ENCODE measurements at regions not wholly inside any gene's neighbourhood (a gene's known extent, or its start where the extent isn't known, plus 50 kb on each side); places are given as distances from the start of the nearest gene placed in this dataset.

- no peak for DNase-seq
Observed at GRCh38 chr12:40559865-40560264, 132.4 kb upstream of the CNTN1 start.

DNA sequence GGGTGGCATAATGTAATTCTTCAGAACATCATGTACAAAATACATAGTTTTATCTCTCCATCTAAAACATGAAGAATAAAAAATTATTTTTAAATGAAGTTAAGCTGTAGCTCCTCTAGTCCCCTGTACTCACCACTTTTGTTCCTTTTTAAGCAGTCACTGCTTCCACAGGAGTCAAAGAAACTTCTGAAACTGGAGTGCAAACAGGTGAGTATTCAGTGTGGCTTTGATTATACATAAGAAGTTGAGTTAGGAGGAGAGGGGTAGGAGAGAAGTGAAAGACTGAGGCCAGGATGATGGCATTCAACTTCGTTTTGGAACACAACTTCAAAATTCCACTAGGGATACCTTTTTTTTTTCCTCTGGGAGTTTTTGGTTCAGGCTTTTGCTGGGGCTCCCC is 131.4 kb upstream of the CNTN1 start:
- no peak for DNase-seq

GRCh38 chr12:40561395-40561966 is 130.8 kb upstream of the CNTN1 start:
- no peak for DNase-seq

DNA sequence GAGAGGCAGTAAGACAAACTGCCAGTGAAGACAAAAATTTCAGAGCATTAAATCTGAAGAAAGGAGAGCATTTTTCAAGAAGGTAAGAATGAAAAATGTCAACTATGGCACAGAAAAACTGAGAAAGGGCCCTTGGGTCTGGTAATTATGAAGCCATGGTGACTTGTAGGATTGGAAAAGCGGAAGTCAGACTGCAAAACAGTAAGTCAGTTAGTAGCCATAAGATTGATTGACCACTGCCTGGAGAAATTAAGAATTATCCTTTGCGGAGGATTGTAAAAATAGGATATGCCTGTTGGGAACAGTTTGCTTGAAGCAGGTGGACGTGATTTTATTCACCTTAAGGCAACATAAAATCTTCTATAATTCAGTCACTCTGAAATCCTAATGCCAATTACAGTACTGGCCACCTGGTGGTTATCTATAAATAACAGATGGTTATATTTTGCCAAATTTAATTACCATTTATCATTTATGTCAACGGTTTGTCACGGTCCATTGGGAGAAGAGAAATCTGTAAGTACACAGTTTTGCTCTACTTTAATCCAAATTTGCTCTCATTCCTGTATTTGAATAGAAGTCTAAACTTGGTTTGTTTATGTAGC is 127.1 kb upstream of the CNTN1 start:
- DNase-seq = no peak

GRCh38 chr12:40566271-40566670 is 126.0 kb upstream of the CNTN1 start:
- DNase-seq = no peak

GRCh38 chr12:40569626-40570179 is 122.5 kb upstream of the CNTN1 start:
- DNase-seq = no peak

- no peak for DNase-seq
Observed at GRCh38 chr12:40573024-40573423, 119.2 kb upstream of the CNTN1 start.

GRCh38 chr12:40575987-40576386 is 116.3 kb upstream of the CNTN1 start:
- no peak for DNase-seq

DNA sequence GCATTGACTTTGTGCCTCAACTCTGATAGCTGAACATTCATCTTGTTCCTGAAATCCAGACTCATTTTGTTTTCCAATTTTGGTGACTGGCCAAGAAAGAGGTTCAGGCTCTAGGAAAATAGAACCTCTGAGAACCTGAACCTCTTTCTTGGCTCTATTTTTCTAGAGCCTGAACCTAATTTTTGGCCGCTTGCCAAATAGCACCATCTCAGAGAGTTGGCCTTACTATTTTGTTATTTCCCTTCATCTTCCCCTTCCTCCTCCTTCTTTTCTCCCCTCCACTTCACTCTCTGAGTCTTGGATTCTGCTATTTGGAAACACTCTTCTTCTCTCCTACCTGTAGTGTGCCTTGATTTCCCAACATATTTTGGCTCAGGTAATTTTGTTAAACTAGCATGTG is 114.4 kb upstream of the CNTN1 start:
- no peak for DNase-seq

DNA sequence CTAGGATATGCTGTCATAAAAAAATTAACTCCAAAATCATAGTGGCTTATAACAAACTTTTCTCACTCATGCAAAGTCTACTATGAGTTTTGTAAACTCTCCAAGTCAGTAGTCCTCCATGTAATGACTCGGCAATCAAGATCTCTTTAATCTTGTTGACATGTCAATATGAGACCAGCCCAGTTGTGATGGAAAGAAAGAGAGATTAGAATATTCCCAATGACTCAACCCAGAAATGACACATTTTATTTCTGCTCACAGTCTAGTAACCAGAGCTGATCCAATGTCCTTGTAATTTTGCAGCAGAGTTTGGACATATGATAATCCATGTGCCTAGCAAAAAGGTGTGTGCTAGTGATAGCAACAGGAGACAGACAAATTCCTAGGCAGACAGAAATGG is 112.6 kb upstream of the CNTN1 start:
- DNase-seq = no peak

- DNase-seq = no peak
Observed at GRCh38 chr12:40580346-40580745, 111.9 kb upstream of the CNTN1 start.

GRCh38 chr12:40581889-40582288 is 110.3 kb upstream of the CNTN1 start:
- no peak for DNase-seq

- no peak for DNase-seq
Observed at GRCh38 chr12:40583743-40584142, 108.5 kb upstream of the CNTN1 start.

- no peak for DNase-seq
Observed at GRCh38 chr12:40584763-40585162, 107.5 kb upstream of the CNTN1 start.

- DNase-seq = no peak
Observed at GRCh38 chr12:40586823-40587222, 105.4 kb upstream of the CNTN1 start.

DNA sequence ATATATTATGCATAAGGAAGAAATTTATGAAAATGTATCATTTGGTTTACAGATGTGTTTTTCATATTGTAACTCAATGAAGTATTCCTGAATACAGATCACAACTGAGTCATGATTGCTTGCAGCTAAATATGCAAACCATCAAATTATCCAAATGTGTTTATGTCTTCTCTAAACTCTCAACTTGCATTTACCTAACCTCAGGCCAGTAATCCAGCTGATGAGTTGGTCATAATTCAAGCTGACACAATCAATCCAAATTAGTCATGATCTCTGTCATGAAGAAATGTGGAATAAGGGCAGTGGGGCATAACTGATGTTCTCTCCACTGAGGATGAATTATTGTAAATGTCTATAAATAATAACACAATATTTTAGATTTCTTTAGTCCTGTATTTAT is 104.8 kb upstream of the CNTN1 start:
- DNase-seq = no peak

DNA sequence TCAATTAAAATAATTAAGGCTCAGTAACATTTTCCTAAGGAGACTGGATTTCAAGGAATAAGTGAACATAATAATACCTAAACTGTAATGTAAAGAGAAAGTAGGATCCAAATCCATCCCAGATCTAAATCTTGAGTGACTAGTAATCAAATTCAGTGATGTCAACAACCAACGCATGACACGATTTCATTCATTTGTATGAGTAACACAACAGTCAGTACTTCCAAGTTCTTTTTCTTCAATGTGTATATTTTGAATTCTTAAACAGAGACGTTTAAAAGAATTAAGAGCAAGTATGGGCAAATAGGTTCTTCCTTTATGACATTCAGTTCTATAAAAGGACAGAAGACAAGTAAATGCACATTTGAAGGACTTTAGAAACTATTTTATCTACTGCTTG is 104.3 kb upstream of the CNTN1 start:
- DNase-seq = no peak

- DNase-seq = no peak
Observed at GRCh38 chr12:40597133-40597532, 95.1 kb upstream of the CNTN1 start.

DNA sequence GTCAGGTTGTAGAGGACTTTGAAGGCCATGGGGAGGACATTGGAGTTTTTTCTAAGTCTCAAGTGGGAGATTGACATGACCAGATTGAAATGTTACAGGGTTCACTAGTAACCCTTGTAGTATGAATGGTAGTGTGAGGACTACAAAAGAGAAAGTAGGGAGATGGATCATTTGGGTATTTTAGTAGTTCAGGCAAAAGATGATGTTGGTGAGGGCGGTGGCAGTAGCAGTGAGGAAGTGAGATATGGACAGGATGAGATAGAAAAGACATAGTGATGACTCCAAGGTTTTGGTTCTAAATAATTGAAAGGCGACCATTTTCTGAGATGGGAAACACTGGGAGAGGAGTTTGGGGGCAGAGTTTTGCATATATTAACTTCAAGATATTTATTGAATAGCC is 94.2 kb upstream of the CNTN1 start:
- no peak for DNase-seq

DNA sequence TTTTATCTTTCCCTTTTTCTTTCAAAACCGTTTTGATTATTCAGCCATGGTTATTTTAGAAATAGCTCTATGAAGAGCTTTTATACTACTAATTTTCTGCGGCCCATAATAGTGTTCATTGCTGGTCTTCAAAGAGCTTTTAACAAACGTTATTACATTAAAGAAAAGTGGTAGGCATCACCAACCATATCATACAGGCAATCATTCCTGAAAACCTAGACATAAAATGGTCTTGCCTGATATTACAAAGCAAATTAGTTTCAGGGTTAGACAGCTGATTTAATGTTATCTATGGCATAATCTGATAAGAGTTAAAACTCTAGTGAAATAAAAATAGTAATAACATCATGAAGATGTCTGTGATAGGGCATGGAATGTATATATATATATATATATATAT is 89.7 kb upstream of the CNTN1 start:
- DNase-seq = no peak

- no peak for DNase-seq
Observed at GRCh38 chr12:40614923-40615322, 77.3 kb upstream of the CNTN1 start.

DNA sequence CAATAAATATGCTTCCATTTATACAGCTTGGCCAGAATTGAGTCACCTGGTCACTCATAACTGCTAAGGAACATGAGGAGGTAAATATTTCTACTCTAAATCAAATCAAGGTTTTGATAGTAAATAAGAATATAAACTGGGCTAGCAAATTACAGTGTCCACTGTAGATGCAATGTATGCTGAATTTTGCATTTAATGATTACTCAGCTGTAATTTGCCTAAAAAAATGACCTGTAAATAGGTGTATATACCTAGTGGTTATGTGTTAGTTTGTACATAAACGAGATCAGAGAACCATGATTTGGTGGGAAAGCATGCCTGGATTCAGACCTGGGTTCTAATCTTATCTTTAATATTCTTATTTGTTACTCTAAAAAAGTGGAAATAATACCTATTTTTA is 76.6 kb upstream of the CNTN1 start:
- DNase-seq = no peak

GRCh38 chr12:40616383-40616915 is 75.8 kb upstream of the CNTN1 start:
- DNase-seq = no peak

DNA sequence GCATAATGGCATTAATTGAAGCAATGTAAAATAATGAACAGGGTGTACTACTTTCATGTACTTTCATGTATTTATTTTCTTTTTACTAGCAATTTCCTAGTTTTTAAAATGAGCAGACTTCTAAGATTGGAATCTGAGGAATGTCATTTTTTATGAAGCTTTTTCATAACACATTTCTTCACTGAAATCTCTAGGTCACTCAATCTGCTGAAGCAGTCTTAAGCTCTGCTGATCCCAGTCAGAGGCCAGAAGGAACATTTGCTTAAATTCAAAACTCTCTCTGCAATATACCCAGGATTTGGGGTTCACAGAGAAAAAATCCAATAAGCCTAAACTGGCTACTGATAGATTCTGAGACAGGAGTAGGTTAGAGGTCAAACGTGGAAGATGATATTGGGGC is 73.6 kb upstream of the CNTN1 start:
- no peak for DNase-seq

- DNase-seq = no peak
Observed at GRCh38 chr12:40620564-40621019, 71.6 kb upstream of the CNTN1 start.
